ENCODE measurements at regions not wholly inside any gene's neighbourhood (a gene's known extent, or its start where the extent isn't known, plus 50 kb on each side); places are given as distances from the start of the nearest gene placed in this dataset.
A peak's percentile ranks its signal among the peaks of the same experiment; 100 is the strongest.
"Not testable (repeated sequence)": the region's sequence is repeated elsewhere in the genome, so short reads cannot be mapped to it uniquely, and the experiment has no call there.

GRCh38 chr22:49004484-49005399, 822.9 kb downstream of the BRD1 start:
- no peak for DNase-seq

GRCh38 chr22:48997605-48998004, 830.1 kb downstream of the BRD1 start:
- DNase-seq = not testable (repeated sequence)

GRCh38 chr22:48993655-48994054, 834.0 kb downstream of the BRD1 start:
- DNase-seq = no peak

- no peak for DNase-seq
Observed at GRCh38 chr22:48984639-48985038, 843.0 kb downstream of the BRD1 start.

- DNase-seq = no peak
Observed at GRCh38 chr22:48982321-48982905, 845.3 kb downstream of the BRD1 start.

GRCh38 chr22:48981371-48982061, 846.2 kb downstream of the BRD1 start:
- DNase-seq = no peak

GRCh38 chr22:48980918-48981317, 846.8 kb downstream of the BRD1 start:
- DNase-seq = no peak

GRCh38 chr22:48980409-48980808, 847.3 kb downstream of the BRD1 start:
- no peak for DNase-seq

GRCh38 chr22:48979482-48979881, 848.2 kb downstream of the BRD1 start:
- DNase-seq = peak; percentile 13

- DNase-seq = no peak
Observed at GRCh38 chr22:48976556-48977535, 850.8 kb downstream of the BRD1 start.

- no peak for DNase-seq
Observed at GRCh38 chr22:48975886-48976285, 851.8 kb downstream of the BRD1 start.

- DNase-seq = no peak
Observed at GRCh38 chr22:48975316-48975741, 852.3 kb downstream of the BRD1 start.

GRCh38 chr22:48974443-48975315, 853.0 kb downstream of the BRD1 start:
- no peak for DNase-seq

GRCh38 chr22:48973694-48974041, 854.0 kb downstream of the BRD1 start:
- DNase-seq = no peak

- DNase-seq = no peak
Observed at GRCh38 chr22:48972979-48973693, 854.5 kb downstream of the BRD1 start.

- DNase-seq = peak; percentile 32
Observed at GRCh38 chr22:48968201-48968959, 859.3 kb downstream of the BRD1 start.

GRCh38 chr22:48963405-48963804, 864.3 kb downstream of the BRD1 start:
- no peak for DNase-seq

- no peak for DNase-seq
Observed at GRCh38 chr22:48961705-48962104, 866.0 kb downstream of the BRD1 start.

GRCh38 chr22:48960980-48961660, 866.6 kb downstream of the BRD1 start:
- DNase-seq = no peak

All from hematopoietic multipotent progenitor cell treated with erythropoietin and hydrocortisone succinate and interleukin-3 and kit ligand, for 6 days (in vitro differentiated cells).